ENCODE measurements at regions not wholly inside any gene's neighbourhood (a gene's known extent, or its start where the extent isn't known, plus 50 kb on each side); places are given as distances from the start of the nearest gene placed in this dataset.

DNA sequence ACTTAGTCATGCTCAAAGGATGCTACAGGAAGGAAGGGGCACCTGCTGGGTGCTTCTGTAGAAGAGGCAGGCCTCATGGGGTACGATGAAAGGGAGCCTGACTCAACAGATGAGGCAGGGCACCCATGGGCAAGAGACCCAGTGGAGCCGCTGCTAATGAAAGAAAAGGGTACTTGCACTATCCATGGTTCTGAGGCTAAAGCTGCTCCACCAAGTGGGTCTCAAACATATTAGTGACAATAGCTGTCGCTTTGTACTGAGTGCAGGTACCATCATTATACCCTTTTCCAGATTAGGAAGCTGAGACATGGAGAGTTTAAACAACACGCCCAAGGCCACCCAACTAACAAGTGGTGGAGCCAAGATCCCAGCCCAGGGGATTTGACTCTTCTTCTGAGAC lies 127.5 kb upstream of the SERPIND1 start:
- Histone ChIP-seq H3K36me3 (no peaks in the 10 kb centered on the region), H3K27ac (replicated peaks in 1 of 4) (no peak overlapping the region), H3K27me3 (peaks cover 0 to 1% (median 0%) of the 10 kb centered on the region in 4 donors), H3K4me3 (no peak overlapping the region), H3K4me1 (no peaks in the 10 kb centered on the region), H3K9me3 (no peaks in the 10 kb centered on the region)
- intact Hi-C loops (cut with DNase I) = no loop called here
- 83% methylated on average over 2 of the region's 4 CpGs for WGBS
- DNase-seq (ENCODE audit: extremely low spot score) = no peak
- TF ChIP-seq POLR2AphosphoS5 (IDR thresholded peaks at IDR 0.05) (no peak), POLR2A (IDR thresholded peaks at IDR 0.05; ENCODE audit: low read depth) (no peak), CTCF (IDR thresholded peaks at IDR 0.05) (no peak), EP300 (IDR thresholded peaks at IDR 0.05) (no peak)

- H3K4me1 ChIP-seq = no peaks in the 10 kb centered on the region
- no peaks in the 10 kb centered on the region for H3K27me3 ChIP-seq
- no peak for DNase-seq (ENCODE audit: extremely low spot score)
- no peaks in the 10 kb centered on the region for H3K36me3 ChIP-seq
- no peak overlapping the region for H3K4me3 ChIP-seq
- no peak for TF ChIP-seq POLR2A (IDR thresholded peaks at IDR 0.05; ENCODE audit: low read depth)
- no peak for TF ChIP-seq EP300 (IDR thresholded peaks at IDR 0.05)
- TF ChIP-seq POLR2AphosphoS5 (IDR thresholded peaks at IDR 0.05) = no peak
- TF ChIP-seq CTCF (IDR thresholded peaks at IDR 0.05) = no peak
- WGBS = 73% methylated on average over 3 of the region's 3 CpGs
- no peak overlapping the region for H3K27ac ChIP-seq (replicated peaks in 1 of 4)
- H3K9me3 ChIP-seq = no peaks in the 10 kb centered on the region
- intact Hi-C loops (cut with DNase I) = no loop called here
These were observed 127.0 kb upstream of the SERPIND1 start for GRCh38 chr22:20646906-20647305.

GRCh38 chr22:20647586-20648305 lies 126.2 kb upstream of the SERPIND1 start:
- Histone ChIP-seq H3K27ac (replicated peaks in 1 of 4) (no peak overlapping the region), H3K9me3 (no peaks in the 10 kb centered on the region), H3K4me3 (no peak overlapping the region), H3K27me3 (no peaks in the 10 kb centered on the region), H3K4me1 (no peaks in the 10 kb centered on the region), H3K36me3 (no peaks in the 10 kb centered on the region)
- WGBS = 86% methylated on average over 4 of the region's 4 CpGs
- TF ChIP-seq POLR2A (IDR thresholded peaks at IDR 0.05; ENCODE audit: low read depth) = no peak
- no peak for TF ChIP-seq EP300 (IDR thresholded peaks at IDR 0.05)
- TF ChIP-seq POLR2AphosphoS5 (IDR thresholded peaks at IDR 0.05) = no peak
- no peak for TF ChIP-seq CTCF (IDR thresholded peaks at IDR 0.05)
- intact Hi-C loops (cut with DNase I) = no loop called here
- peak; percentile 70 for DNase-seq (ENCODE audit: extremely low spot score)

DNA sequence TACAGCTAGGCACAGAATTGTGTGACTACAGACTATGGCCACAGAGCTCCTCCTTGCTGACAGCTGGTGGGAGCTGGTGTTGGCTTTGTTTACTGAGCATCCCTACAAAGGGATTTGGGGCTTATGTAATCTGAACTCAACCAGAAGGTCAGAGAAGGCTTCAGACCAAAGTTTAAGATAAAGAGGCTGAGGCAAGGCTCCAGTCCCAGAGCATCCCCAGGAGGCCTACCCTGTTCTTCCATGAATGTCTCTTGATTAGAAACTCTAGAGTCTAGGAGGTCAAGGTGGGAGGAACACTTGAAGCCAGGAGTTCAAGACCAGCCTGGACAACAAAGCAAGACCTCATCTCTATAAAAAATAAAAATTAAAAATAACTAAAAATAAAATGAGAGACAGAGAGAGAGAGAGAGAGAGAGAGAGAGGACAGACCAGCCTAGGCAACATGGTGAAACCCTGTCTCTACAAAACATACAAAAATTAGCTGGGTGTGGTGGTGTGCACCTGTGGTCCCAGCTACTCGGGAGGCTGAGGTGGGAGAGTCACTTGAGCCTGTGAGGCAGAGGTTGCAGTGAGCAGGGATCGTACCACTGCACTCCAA lies 125.5 kb upstream of the SERPIND1 start:
- 95% methylated on average over 2 of the region's 2 CpGs for WGBS
- H3K27me3 ChIP-seq = no peaks in the 10 kb centered on the region
- H3K27ac ChIP-seq (replicated peaks in 1 of 4) = no peak overlapping the region
- H3K36me3 ChIP-seq = no peaks in the 10 kb centered on the region
- peak; percentile 47 for DNase-seq (ENCODE audit: extremely low spot score)
- no peaks in the 10 kb centered on the region for H3K9me3 ChIP-seq
- H3K4me1 ChIP-seq = no peaks in the 10 kb centered on the region
- TF ChIP-seq CTCF (IDR thresholded peaks at IDR 0.05) (no peak), POLR2A (IDR thresholded peaks at IDR 0.05; ENCODE audit: low read depth) (no peak), EP300 (IDR thresholded peaks at IDR 0.05) (no peak), POLR2AphosphoS5 (IDR thresholded peaks at IDR 0.05) (no peak)
- intact Hi-C loops (cut with DNase I) = no loop called here
- H3K4me3 ChIP-seq = no peak overlapping the region

Measured in esophagus muscularis mucosa (tissue), 4 donors.